Kidney glomerular epithelial cell (primary cell): ENCODE measurements at regions not wholly inside any gene's neighbourhood (a gene's known extent, or its start where the extent isn't known, plus 50 kb on each side); places are given as distances from the start of the nearest gene placed in this dataset.

Source experiments
- DNase-seq: peaks from one replicate; lab custom pipeline; 2025; lab: John Stamatoyannopoulos, UW

DNA sequence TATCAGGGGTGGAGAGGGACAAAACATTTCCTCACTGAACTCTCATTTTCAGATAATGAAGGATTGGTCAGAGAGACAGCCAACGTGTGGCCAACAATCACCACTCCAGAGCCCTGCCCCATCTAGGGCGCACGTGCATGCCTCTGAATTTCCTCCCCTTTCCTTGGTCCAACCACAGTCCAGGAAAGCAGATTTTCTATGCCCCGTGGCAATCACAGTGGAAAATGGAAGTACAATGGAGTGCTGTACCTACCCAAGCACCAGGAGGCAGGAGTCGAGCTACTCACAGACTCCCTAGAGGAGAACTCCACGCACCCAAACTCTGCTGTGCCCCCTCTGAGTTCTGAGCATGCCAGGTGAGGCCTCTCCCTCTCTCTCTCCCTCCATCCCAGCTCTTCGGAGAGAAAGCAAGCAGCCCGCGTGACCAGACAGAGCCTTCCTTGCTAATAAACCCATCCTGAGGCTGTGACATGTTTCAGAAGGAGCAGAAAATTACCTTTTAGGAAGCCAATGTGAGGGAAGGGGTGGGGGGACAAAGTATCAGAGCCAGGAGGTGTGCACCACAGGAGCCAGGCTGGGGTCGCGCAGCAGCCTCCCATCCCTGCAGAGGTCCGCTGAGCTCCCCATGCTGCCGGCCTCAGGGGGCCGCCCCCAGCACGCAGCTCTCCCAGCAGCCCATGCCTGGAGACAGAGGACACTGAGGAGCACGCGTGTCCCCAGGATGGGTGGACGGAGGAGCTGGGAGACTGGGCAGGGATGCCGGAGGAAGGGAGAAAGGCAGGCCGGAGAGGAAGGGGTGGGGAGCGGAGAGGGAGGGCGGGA lies 73.4 kb downstream of the PITPNM2 start:
- DNase-seq = no peak

DNA sequence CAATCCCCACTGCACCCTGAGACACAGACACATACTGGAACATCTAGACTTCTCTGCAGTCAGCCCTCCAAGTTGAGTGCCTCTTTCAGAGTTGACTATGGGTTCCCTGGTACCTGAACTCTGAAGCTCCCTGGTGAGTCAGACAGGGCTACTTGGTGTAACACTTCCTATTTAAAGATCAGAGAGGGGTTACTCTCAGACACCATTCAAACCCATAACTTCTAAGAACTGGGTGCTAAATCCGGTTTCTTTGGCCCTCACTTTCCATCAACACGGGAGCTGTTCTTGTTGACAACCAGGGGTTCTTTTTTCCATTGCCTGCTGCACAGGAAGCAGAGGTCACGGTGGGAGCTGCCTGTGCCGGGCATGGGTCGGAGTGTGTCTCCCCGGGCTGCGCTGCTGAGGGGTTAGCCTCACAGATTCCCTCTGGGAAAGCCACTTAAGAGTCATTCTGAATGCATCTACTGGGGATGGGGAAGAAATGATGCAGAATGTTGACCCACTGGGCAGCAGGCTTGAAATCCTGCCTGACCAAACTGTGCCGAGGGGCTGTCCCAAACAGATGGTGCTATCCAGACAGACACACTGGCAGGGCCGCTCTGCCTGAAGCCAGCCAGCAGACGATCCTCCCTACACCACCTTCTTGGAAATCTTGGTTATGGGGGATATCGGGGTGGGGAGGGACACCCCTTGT lies 74.1 kb downstream of the PITPNM2 start:
- no peak for DNase-seq

DNA sequence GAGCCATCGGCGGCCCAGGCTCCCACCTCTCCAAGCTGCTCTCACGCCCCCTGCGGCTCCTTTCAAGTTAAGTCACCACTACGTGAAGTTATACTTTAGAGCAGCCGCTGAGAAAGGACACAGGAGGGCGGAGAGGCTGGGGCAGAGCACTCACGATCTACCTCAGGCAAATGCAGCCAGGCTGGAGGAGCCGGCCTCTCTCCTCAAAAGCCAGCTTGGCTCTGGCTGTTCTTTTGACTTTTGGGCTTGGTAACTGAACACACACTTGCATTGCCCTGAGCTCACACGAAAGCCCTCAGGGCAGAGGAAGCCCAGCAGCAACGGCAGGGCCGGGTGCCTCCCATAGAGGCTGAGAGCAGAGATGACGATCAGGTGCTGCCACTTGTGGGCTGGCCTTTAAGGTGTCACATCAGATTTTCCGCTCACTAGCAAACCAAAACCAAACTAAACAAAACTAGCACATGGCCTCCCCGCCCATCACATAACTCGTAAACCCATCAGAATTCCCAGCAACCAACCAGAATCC lies 75.2 kb downstream of the PITPNM2 start:
- DNase-seq = no peak

DNA sequence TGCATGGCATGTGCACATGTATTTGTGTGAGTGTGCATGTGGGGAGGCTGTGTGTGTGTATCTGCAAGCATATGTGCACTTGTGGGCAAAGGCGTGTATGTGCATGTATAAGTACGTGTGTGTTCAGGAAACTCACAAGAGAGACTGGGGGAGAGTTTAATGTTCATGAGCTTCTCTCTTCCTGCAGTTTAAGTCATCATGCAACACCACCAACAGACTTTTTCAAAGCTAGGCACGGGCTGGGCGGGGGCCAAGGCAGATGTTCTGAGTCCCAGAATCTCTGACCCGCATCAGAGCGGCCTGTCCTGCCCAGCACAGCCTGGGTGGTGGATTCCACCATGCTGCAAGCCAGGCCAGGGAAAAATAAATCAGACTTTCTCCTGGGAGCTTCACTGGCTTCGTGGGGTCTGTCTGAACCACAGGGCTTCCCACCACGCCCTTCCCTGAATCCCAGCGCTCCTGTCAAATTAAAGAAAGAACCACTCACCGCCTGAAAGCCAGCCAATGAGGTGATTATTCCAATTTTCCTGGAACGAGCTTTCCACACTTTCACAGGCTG lies 75.7 kb downstream of the PITPNM2 start:
- DNase-seq = no peak

DNA sequence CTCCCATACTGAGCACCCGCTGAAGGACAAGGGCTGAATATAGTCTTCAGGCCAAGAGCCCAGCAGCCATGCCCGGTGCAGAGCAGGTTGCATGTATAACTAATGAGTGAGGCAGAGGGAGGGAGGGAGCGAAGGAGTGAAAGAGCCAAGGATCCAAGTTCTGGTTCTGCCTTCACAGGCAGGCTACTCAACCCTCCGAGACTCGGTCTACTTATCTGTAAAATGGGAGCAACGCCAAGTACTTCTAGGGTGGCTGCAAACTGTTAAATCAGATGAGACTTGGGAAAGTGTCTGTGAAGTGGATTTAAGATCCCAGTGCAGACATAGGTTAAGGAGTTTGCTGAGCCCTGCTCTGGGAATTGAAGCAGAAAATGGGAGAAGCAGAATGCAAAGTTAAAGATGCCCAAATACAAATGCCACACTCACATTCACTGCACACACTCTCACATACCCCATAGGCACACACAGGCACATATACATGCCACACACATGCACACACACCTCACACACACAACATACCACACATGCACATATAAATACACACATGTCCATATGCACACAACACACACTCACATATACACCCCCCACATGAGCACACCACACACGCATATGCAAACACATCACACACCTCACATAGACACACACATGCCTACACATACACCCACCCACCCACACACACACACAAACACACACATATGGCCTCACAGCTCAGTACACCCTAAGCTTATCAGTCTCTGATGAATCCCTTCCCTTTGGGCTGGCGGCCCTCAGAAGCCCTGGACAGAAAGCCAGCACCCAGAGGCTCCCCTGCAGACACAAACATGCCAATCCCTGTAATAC lies 76.7 kb downstream of the PITPNM2 start:
- no peak for DNase-seq

DNA sequence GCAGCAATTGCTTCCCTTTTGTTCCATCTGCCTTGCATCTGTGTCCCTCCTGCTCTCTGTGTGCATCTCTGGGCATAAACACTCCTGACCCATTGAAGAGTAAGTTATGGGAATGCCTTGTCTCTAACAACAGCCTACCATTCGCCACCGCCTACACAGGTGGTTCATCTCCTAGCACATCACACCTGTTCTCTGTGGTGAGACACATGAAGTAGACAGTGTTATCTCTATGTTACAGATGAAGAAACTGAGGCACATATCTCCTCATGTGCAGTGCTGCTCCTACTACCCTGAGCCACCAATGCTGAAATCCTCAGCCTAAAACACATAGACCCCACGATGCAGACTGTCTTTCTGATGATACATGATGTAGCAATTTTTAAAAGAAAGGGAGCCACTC lies 77.6 kb downstream of the PITPNM2 start:
- no peak for DNase-seq

DNA sequence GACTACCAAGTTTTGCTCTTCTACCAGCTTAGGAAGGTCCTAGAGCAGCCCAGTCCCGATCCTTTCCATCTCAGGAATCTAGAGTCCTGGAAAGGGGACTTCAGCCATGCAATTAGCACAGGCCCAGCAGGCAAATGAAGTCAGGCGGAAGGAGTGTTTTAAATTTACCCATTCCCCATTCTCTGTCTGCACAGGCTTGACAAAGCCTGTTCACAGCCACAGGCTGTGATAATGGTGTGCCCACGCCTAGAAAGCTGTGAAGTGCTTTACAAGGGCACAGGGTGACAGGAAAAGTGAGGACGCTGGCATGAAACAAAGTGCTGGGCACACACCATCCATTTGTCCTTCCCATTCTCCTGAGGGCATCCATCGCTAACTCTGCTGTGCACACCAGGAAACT lies 79.0 kb downstream of the PITPNM2 start:
- DNase-seq = no peak

DNA sequence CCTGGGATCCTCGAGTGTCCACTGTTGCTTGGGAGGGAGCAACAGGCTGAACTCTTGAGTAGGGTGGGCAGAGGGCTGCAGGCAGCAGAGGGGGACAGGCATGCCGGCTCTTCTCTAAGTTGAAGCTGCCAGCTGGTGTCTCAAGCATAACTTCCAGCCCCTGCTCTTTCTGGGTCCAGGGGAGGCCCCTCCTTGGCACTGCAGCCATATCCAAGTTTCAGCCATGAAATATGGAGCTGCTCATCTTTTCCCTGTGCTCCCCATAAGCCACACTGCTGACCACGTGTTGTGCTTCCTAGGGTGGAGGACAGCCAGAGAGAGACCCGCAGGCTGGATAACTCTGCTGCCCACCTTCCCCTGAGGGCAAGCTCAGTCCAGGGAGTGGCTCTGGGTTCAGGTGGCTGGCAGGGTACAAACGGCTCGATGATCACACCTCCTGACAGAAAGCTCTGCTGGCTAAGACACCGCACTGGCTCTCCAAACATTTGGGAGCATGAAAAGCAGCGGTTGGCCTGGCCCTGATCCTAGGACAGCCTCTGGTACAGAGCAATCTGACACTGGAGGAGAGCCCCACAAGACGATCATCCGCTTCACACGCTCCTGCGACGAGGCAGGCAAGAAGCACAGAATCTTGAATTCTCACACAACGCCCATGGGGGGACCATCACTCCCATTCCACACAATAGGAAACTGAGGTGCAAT lies 79.6 kb downstream of the PITPNM2 start:
- DNase-seq = no peak

DNA sequence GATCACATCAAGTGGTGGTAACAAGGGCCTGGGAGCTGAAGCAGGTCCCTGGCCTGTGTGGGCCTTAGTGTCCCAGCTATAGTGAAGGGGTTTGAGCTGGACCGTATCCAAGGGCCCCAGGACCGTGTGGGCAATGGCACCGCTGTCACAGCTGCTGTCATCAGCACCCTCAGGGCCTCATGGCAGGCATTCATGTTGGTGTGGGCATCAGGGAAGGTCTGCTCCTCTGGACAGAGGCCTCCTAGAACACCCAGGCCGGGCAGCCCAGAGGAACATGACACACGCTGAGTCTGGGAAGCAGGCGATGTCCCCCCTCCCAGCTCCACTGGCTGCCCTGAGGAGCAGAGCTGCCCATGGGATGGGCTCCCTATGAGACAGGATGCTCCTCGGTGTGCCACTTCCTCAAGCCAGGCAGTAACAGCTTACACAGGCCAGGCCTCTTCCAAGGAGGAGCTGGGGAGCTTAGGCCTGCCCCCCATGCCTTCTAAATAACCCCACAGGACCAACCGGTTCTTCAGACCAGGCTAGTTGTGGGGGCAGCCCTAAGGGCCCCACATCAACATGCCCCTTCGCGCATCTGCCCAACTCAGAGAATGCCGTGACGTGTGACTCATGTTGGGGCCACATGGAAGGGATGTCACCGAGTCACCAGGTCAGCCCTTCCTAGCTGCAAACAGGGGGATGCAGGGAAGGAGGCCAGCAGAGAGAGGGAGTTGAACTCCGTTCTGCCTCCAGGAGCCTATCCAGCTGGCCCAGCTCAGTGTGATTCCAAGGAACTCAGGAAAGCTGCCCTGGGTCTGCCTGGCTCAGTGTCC lies 80.4 kb downstream of the PITPNM2 start:
- DNase-seq = no peak

DNA sequence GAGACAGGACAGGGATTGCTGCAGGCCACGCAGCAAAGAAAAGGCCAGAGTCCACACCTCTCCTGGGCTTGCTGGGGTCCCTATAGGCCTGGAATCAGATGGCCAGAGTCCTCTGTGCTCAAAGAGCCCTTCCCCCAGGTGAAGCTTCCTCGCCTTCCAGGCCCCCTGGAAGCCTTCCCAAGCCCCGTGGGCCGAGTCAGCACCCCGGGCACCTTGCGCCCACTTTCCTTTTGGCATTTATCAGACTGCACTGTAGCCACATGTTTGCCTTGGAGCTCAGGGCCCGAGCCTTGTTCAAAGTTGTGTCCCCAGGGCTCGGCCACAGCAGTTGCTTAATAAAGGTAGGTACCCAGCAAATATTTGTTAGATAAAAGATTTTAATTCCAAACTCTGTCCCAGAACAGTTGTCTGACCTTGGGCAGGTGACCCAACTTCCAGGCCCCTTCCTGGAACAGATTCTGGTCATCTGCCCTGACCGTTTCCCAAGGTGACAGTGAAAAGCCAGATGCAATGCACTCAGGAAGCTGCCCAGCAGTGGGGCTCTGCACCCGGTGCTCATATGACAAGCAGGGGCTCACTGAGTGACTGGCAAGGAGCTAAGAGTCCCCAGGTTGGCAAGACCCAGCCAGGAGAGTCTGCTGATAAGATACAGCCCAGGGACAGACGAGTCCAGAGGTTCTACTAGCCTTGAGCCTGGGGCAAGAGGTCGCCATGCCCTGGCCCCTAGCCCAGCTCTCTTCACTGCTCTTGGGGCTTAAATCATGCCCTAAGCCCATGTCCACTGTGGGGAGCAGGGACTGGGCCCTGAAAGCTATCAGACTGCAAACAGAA lies 81.2 kb downstream of the PITPNM2 start:
- no peak for DNase-seq

DNA sequence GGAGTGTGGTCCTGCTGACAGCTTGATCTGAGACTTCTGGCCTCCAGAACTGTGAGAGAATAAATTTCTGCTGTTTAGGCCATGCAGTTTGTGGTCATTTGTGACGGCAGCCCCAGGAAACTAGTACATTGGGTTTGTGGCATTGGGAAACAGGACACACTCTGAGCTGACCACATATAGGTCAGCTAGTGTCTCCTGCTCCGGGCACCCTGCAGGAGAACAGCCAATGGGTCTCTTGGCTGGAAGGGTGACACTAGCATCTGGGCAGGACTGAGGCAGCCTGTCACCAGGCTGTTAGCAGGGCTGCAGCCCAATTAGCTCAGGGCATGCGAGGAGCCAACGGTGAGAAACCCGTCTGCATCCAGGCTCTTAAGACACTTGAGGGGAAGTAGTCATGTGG lies 83.2 kb downstream of the PITPNM2 start:
- DNase-seq = no peak

DNA sequence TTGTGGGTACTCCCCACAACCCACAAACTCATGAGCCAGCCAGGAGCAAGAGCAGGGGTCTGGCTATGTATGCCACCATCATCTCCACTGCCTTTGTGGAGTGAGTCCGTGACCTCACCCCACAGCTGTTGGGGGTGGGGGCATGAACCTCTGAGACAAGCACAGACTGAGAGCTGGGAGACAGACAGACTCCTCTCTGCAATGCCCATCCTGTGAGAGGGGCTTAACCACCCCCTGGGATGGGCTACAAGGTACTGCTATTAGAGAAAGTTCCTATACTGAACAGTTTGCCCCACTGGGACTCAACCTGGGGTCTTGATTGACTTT lies 84.5 kb downstream of the PITPNM2 start:
- no peak for DNase-seq

DNA sequence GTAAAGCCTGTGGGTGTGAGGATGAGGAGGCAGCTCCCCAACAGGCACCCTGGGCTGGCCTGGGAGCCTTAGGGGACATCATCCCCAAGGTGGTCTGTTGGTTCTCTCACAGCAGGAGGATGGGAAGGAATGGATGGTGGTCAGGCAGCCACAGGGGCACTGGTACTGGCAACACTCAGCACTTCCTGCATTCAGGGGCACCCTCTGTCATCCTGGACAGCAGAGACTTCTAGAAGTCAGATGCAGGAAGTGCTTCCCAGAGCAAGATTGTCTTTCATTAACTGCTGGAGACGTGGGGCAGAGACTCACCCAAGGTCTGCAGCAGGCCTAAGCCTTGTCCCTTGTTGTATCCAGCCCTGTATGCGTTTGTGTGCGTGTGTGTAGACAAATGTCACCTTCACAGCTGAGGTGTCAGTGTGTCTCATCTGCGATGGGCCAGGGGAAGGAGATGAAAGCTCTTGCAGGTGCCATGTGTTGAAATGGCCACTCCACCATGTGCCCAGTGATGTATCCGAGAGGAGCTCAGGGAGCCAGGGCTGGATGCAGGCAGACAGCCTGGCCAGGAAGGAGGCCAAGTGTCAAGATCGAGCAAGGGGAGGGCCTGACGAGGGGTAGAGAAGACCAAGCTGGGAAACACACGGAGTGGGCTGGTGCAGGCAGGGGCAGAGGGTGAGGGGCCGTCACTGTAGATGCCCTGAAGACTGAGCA lies 85.1 kb downstream of the PITPNM2 start:
- no peak for DNase-seq

DNA sequence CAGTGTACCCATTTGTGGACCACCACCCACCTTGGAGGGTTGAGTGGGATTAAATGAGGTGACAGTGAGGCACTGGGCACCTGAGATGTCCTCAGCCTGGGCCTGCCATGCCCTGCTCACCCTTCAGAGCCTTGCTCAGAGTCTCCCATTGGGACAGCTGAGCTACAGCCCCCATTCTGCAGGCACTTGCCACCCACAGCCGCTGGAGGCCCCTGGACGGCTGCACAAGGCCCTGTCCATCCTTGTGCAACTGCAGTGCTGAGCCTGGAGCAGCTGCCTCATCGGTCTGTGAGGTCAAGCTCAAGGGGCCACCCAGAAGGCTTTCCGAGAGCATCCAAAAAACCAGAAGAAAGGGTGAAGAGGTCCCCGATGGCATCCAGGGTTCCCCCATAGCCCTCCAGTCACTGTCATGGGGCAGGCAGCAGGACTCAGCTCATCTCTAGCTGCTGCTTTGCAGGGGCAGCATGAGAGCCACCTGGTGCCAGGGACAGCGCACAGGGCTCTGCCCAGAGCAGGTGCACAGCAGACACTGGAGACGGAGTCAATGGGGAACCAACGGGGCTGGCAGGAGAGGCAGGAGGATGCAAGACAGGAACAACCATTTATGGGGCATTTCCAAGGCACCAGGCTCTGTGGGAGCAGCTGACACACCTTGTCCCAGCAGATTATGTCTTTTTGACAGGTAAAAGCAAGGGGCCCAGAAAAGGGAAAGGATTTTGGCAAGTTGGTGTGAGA lies 84.6 kb downstream of the ARL6IP4 start:
- no peak for DNase-seq

DNA sequence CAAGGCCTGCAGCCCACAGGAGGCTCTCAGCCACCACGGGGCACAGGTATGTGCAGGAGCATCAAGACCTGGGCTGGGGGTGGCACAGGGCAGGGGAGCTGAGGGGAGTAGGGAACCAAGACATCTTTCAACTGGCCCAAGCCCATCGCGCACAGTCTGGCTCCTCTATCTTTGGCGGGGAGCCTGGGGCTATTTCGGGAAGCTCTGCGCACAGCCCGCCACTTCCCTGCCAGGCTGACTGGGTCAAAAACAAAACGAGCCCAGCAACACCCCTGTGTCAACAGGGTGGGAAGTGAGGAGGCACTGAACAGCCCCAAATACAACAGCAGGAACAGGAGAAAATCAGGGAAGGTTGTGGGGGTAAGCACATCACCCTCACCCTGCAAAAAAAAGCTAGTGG lies 83.9 kb downstream of the ARL6IP4 start:
- DNase-seq = no peak

DNA sequence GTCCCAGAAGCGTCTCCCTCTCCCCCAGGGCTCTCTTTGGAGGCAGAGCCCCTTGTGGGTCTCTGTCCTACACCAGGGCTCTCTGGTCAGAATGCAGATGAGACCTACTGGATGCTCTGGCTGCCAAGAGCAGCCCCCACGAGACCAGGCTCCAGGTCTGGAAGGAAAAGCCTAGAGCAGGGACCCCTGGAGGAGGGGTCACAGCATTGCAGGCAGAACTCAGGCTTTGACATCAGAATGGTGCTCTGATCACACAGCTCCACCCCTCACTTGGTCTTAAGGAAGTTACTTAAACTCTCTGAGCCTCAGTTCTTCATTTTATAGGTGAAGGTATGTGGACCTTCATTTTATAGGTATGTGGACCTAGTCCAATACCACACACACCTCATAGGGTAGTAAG lies 83.1 kb downstream of the ARL6IP4 start:
- no peak for DNase-seq

DNA sequence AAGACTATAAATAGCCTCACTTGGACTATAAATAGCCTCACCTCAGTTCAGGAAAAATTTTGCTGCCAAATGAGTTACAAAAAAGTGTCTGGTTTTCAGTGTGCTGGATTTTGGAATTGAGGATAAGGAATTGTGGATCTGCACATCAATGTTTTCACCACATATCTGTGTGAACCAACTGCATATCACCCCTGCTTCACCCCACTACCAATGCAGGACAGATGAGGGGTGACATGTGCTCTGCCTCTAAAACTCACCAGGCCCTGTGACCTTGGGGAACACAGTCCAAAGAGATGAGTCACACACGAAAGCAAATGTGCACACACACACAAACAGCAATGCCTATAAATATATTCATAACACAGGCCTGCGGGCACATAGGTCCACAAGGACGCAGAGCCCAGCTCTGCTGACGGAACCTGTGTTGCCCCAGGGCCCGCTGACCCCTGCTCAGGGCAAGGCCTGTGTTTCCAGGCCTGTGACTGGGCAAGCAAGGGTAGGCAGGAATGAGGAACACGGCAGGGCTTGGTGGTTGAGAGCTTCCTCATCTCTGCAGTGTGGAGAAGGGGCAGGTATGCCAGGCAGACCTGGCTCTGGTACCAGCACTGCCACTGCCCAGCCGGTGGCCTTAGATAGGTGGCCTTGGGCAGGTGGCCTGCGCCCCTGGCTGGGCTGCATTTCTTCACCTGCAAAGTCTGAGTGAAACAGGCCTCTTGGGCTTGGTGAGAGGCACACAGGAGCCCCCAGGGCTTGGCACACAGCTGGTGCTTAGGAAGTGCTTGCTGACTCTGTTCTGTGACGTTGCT lies 82.4 kb downstream of the ARL6IP4 start:
- no peak for DNase-seq
